B cell (primary cell): ENCODE measurements at regions not wholly inside any gene's neighbourhood (a gene's known extent, or its start where the extent isn't known, plus 50 kb on each side); places are given as distances from the start of the nearest gene placed in this dataset.

Experiments used
- ATAC-seq: fragments of 200-7000 bp; cut with Tn5 transposase; one replicate; pipeline ENCODE4 v1.10.0; 2021; ENCODE audit warnings: low read depth, mild to moderate bottlenecking, moderate number of reproducible peaks, moderate library complexity
- CTCF ChIA-PET: fragments of 350-600 bp; sonication (Branson Sonifier 250); formaldehyde crosslinking; loops from one replicate; lab custom pipeline; 2021; ENCODE audit warnings: antibody characterized with exemption, inconsistent platforms; lab: Charles Lee
- POLR2A ChIA-PET: fragments of 350-600 bp; sonication (Branson Sonifier 250); formaldehyde crosslinking; loops from one replicate; lab custom pipeline; 2021; ENCODE audit warnings: antibody characterized with exemption; lab: Charles Lee
- DNase-seq: peaks from one replicate; pipeline ENCODE4 v3.0.0; 2013
- H2AFZ ChIP-seq: 2 replicates; pipeline ENCODE4 v1.6.1; 2012; ENCODE audit warnings: mild to moderate bottlenecking, low read depth, low read length; ENCODE audit not compliant: insufficient read depth, poor library complexity, severe bottlenecking
- H3K27ac ChIP-seq, 2 donors: 1 replicate in 1 of 2; 2 replicates in 1 of 2; pipeline ENCODE4 v1.5.1; 2012 to 2013; ENCODE audit warnings: low read length in 2 of 2, mild to moderate bottlenecking in 2 of 2, moderate library complexity in 1 of 2
- H3K27me3 ChIP-seq, 4 experiments: fragments of 200-600 bp in 1 of 4; sonication (generic) in 1 of 4; replicated peaks in 1 of 4; 1 replicate in 2 of 4; 2 replicates in 2 of 4; pipeline versions ENCODE4 v1.6.1 to v1.7.0; 2013 to 2016; ENCODE audit warnings: low read length in 3 of 4, mild to moderate bottlenecking in 2 of 4, mixed read lengths in 1 of 4, moderate library complexity in 1 of 4; ENCODE audit not compliant: insufficient read depth in 4 of 4, control insufficient read depth in 3 of 4; ENCODE audit errors: control extremely low read depth in 1 of 4
- H3K36me3 ChIP-seq, 2 experiments: replicated peaks in 1 of 2; 1 replicate in 1 of 2; 2 replicates in 1 of 2; pipeline versions ENCODE4 v1.6.1 to v1.7.1; 2013; ENCODE audit warnings: low read length in 1 of 2; ENCODE audit not compliant: insufficient read depth in 2 of 2, control insufficient read depth in 1 of 2; ENCODE audit errors: control extremely low read depth in 1 of 2, extremely low read depth in 1 of 2
- H3K4me1 ChIP-seq, 2 donors: fragments of 200-600 bp in 1 of 2; sonication (generic) in 1 of 2; 1 replicate in 1 of 2; 2 replicates in 1 of 2; pipeline versions ENCODE4 v1.5.1 to v1.6.1; 2013 to 2017; ENCODE audit warnings: low read length in 2 of 2; ENCODE audit not compliant: control insufficient read depth in 2 of 2, insufficient read depth in 2 of 2
- H3K4me2 ChIP-seq: replicated peaks from 2 replicates; pipeline ENCODE3; 2012; ENCODE audit warnings: mild to moderate bottlenecking, low read depth, low read length; ENCODE audit not compliant: poor library complexity, severe bottlenecking
- H3K4me3 ChIP-seq, 5 experiments: fragments of 200-600 bp in 1 of 5; sonication (generic) in 1 of 5; 1 replicate in 3 of 5; 2 replicates in 2 of 5; pipeline versions ENCODE4 v1.5.1 to v1.7.0; 2011 to 2016; ENCODE audit warnings: low read length in 4 of 5, mild to moderate bottlenecking in 4 of 5, low read depth in 2 of 5, control low read depth in 1 of 5, moderate library complexity in 1 of 5; ENCODE audit not compliant: insufficient read depth in 1 of 5; ENCODE audit errors: control extremely low read depth in 1 of 5, extremely low read depth in 1 of 5
- H3K79me2 ChIP-seq: fragments of 200-600 bp; sonication (generic); one replicate; pipeline ENCODE4 v1.6.0; 2016; ENCODE audit warnings: low read length; ENCODE audit not compliant: control insufficient read depth, insufficient read depth
- H3K9ac ChIP-seq: fragments of 200-600 bp; sonication (generic); 2 replicates; pipeline ENCODE4 v1.6.1; 2017; ENCODE audit warnings: mild to moderate bottlenecking, low read length, moderate library complexity
- H3K9me3 ChIP-seq, 3 donors: one replicate each; pipeline versions ENCODE4 v1.6.1 to v1.7.1; 2013; ENCODE audit warnings: low read length in 2 of 3; ENCODE audit not compliant: control insufficient read depth in 2 of 3, insufficient read depth in 1 of 3; ENCODE audit errors: control extremely low read depth in 1 of 3
- H4K20me1 ChIP-seq: 2 replicates; pipeline ENCODE4 v1.6.0; 2012; ENCODE audit warnings: mild to moderate bottlenecking, low read length; ENCODE audit not compliant: insufficient read depth, control insufficient read depth, poor library complexity, severe bottlenecking
- H3K27ac Mint-ChIP-seq: one replicate; pipeline ENCODE4 v1.8.0; 2021; ENCODE audit warnings: mixed read lengths
- H3K27me3 Mint-ChIP-seq: one replicate; pipeline ENCODE4 v1.8.0; 2021; ENCODE audit warnings: mixed read lengths
- H3K4me1 Mint-ChIP-seq: one replicate; pipeline ENCODE4 v1.8.0; 2021; ENCODE audit warnings: mixed read lengths
- H3K4me3 Mint-ChIP-seq: one replicate; pipeline ENCODE4 v1.8.0; 2021; ENCODE audit warnings: mixed read lengths
- H3K9me3 Mint-ChIP-seq: one replicate; pipeline ENCODE4 v1.8.0; 2022; ENCODE audit warnings: mixed read lengths; ENCODE audit not compliant: insufficient read depth
- CTCF ChIP-seq: fragments of 200-600 bp; IDR thresholded peaks from one replicate; pipeline ENCODE4 v1.8.0; 2022; ENCODE audit warnings: antibody characterized with exemption, mild to moderate bottlenecking
- EZH2 ChIP-seq: IDR thresholded peaks from 2 replicates; pipeline ENCODE4 v1.6.1; 2012; ENCODE audit warnings: borderline replicate concordance, low read depth, mild to moderate bottlenecking, moderate library complexity, low read length; ENCODE audit not compliant: insufficient read depth, poor library complexity, severe bottlenecking
- WGBS: methylation state at CpG from one replicate; pipeline ENCODE4 v1.1.5; 2013; ENCODE audit warnings: missing lambda C conversion rate; ENCODE audit not compliant: insufficient coverage; 5-methylcytosine and 5-hydroxymethylcytosine counted together
- intact Hi-C: fragments of 100-400 bp; cut with micrococcal nuclease; formaldehyde crosslinking; loops from one replicate; pipeline ENCODE4 v1.10.0; 2022

- H3K4me1 ChIP-seq, result no peaks in the 10 kb centered on the region
- POLR2A ChIA-PET, result no interaction called here
- CTCF ChIA-PET, result no interaction called here
- peaks cover 0 to 3% (median 0%) of the 10 kb centered on the region in 3 donors for H3K9me3 ChIP-seq
- no peak for DNase-seq
- intact Hi-C loops, result no loop called here
- Mint-ChIP-seq H3K27me3 (peaks cover 4% of the 10 kb centered on the region), H3K4me1 (no peaks in the 10 kb centered on the region), H3K4me3 (no peak overlapping the region), H3K27ac (no peak overlapping the region), H3K9me3 (no peaks in the 10 kb centered on the region)
- H3K27me3 ChIP-seq, result no peaks in the 10 kb centered on the region
- H4K20me1 ChIP-seq, result no peaks in the 10 kb centered on the region
- TF ChIP-seq CTCF, result no peak
- no peak for TF ChIP-seq EZH2
- H3K79me2 ChIP-seq, result no peaks in the 10 kb centered on the region
- H3K27ac ChIP-seq, result no peak overlapping the region
- 65% methylated on average over 2 of the region's 4 CpGs for WGBS
- H3K4me3 ChIP-seq, result no peak overlapping the region
- no peak overlapping the region for H3K9ac ChIP-seq
- H2AFZ ChIP-seq, result no peak overlapping the region
- H3K36me3 ChIP-seq, result no peaks in the 10 kb centered on the region
- no peak for ATAC-seq
- H3K4me2 ChIP-seq, result no peak overlapping the region
Observed at GRCh38 chr11:114784891-114785290, 106.6 kb downstream of the NXPE2 start.

- Mint-ChIP-seq H3K27me3 (peaks cover 4% of the 10 kb centered on the region), H3K4me3 (no peak overlapping the region), H3K27ac (no peak overlapping the region), H3K9me3 (no peaks in the 10 kb centered on the region), H3K4me1 (no peaks in the 10 kb centered on the region)
- DNase-seq, result no peak
- ChIA-PET CTCF (no interaction called here), POLR2A (no interaction called here)
- Histone ChIP-seq H3K9me3 (peaks cover 0 to 3% (median 0%) of the 10 kb centered on the region in 3 donors), H2AFZ (no peak overlapping the region), H4K20me1 (no peaks in the 10 kb centered on the region), H3K9ac (no peak overlapping the region), H3K27me3 (no peaks in the 10 kb centered on the region), H3K79me2 (no peaks in the 10 kb centered on the region), H3K4me2 (no peak overlapping the region), H3K36me3 (no peaks in the 10 kb centered on the region), H3K4me1 (no peaks in the 10 kb centered on the region), H3K27ac (no peak overlapping the region), H3K4me3 (no peak overlapping the region)
- no peak for TF ChIP-seq EZH2
- no peak for TF ChIP-seq CTCF
- intact Hi-C loops, result no loop called here
- no peak for ATAC-seq
- WGBS, result 60% methylated on average over 1 of the region's 4 CpGs
Observed at GRCh38 chr11:114785820-114786219, 107.5 kb downstream of the NXPE2 start.
